Choroid plexus epithelial cell (primary cell): ENCODE measurements at regions not wholly inside any gene's neighbourhood (a gene's known extent, or its start where the extent isn't known, plus 50 kb on each side); places are given as distances from the start of the nearest gene placed in this dataset.

Experiments
- DNase-seq: peaks from one replicate; pipeline ENCODE4 v3.0.0-alpha.2; 2010; ENCODE audit warnings: low read depth
- H3K4me3 ChIP-seq: 2 replicates; pipeline ENCODE4 v1.5.1; 2011; ENCODE audit warnings: low read depth, mild to moderate bottlenecking, control low read depth, low read length, moderate library complexity
- CTCF ChIP-seq: conservative IDR thresholded peaks from 2 replicates; pipeline ENCODE4 v1.5.1; 2011; ENCODE audit warnings: low read depth, mild to moderate bottlenecking, control low read depth, inconsistent platforms, low read length, moderate library complexity

GRCh38 chr4:16382571-16382970 is 156.3 kb upstream of the TAPT1 start:
- no peak for DNase-seq
- H3K4me3 ChIP-seq = no peak overlapping the region
- no peak for TF ChIP-seq CTCF

GRCh38 chr4:16377887-16378286 is 151.6 kb upstream of the TAPT1 start:
- no peak for TF ChIP-seq CTCF
- no peak for DNase-seq
- H3K4me3 ChIP-seq = no peak overlapping the region

GRCh38 chr4:16365036-16365569 is 138.8 kb upstream of the TAPT1 start:
- TF ChIP-seq CTCF = no peak
- DNase-seq = no peak
- no peak overlapping the region for H3K4me3 ChIP-seq

- H3K4me3 ChIP-seq = no peak overlapping the region
- no peak for DNase-seq
- TF ChIP-seq CTCF = no peak
These were observed 134.5 kb upstream of the TAPT1 start for GRCh38 chr4:16360694-16361262.

- no peak for TF ChIP-seq CTCF
- H3K4me3 ChIP-seq = no peak overlapping the region
- DNase-seq = no peak
These were observed 126.9 kb upstream of the TAPT1 start for GRCh38 chr4:16353165-16353564.

GRCh38 chr4:16351161-16351560 is 124.9 kb upstream of the TAPT1 start:
- H3K4me3 ChIP-seq = no peak overlapping the region
- TF ChIP-seq CTCF = no peak
- no peak for DNase-seq

- DNase-seq = no peak
- no peak for TF ChIP-seq CTCF
These were observed 118.6 kb upstream of the TAPT1 start for GRCh38 chr4:16344853-16345252.

More at GRCh38 chr4:16344853-16345252, 118.6 kb upstream of the TAPT1 start:
- no peak overlapping the region for H3K4me3 ChIP-seq
